Hepatocyte (in vitro differentiated cells): ENCODE measurements at regions not wholly inside any gene's neighbourhood (a gene's known extent, or its start where the extent isn't known, plus 50 kb on each side); places are given as distances from the start of the nearest gene placed in this dataset.

Experiments
- CTCF ChIP-seq: fragments of 200-600 bp; sonication (generic); IDR thresholded peaks from 2 replicates; pipeline ENCODE4 v1.5.1; 2016; ENCODE audit warnings: antibody characterized with exemption, mild to moderate bottlenecking; ENCODE audit not compliant: poor library complexity
- EZH2phosphoT487 ChIP-seq: fragments of 200-600 bp; sonication (generic); IDR thresholded peaks from one replicate; pipeline ENCODE4 v1.6.1; 2018; ENCODE audit warnings: antibody characterized with exemption, mild to moderate bottlenecking, low read depth, moderate library complexity; ENCODE audit not compliant: unreplicated experiment, severe bottlenecking

GRCh38 chr18:44548291-44549221, 132.1 kb upstream of the SETBP1 start:
- no peak for TF ChIP-seq CTCF
- TF ChIP-seq EZH2phosphoT487 = no peak
